CD4-positive, alpha-beta T cell (primary cell): ENCODE measurements at regions not wholly inside any gene's neighbourhood (a gene's known extent, or its start where the extent isn't known, plus 50 kb on each side); places are given as distances from the start of the nearest gene placed in this dataset.

Experiments used
- ATAC-seq: fragments of 200-7000 bp; cut with Tn5 transposase; one replicate; pipeline ENCODE4 v1.10.0; 2022; ENCODE audit warnings: mild to moderate bottlenecking; ENCODE audit not compliant: poor library complexity
- CTCF ChIA-PET: fragments of 350-600 bp; sonication (Branson Sonifier 250); formaldehyde crosslinking; loops from one replicate; lab custom pipeline; 2021; ENCODE audit warnings: antibody characterized with exemption, inconsistent platforms; lab: Charles Lee
- POLR2A ChIA-PET: fragments of 350-600 bp; sonication (Branson Sonifier 250); formaldehyde crosslinking; loops from one replicate; lab custom pipeline; 2021; ENCODE audit warnings: antibody characterized with exemption, inconsistent platforms; lab: Charles Lee
- DNase-seq, 14 experiments: peaks; one replicate each; pipeline ENCODE4 v3.0.0-alpha.2; 2013 to 2020; ENCODE audit warnings: mixed read lengths in 2 of 14
- H3K27ac ChIP-seq, 2 donors: one replicate each; pipeline versions ENCODE4 v1.5.1 to v1.7.0; 2013; ENCODE audit warnings: low read length in 2 of 2, low read depth in 1 of 2, mild to moderate bottlenecking in 1 of 2
- H3K27me3 ChIP-seq, 2 experiments: 1 replicate in 1 of 2; 2 replicates in 1 of 2; pipeline versions ENCODE4 v1.6.1 to v1.7.0; 2013; ENCODE audit warnings: low read length in 2 of 2, control low read depth in 1 of 2, mild to moderate bottlenecking in 1 of 2, moderate library complexity in 1 of 2; ENCODE audit not compliant: insufficient read depth in 2 of 2, control insufficient read depth in 1 of 2
- H3K36me3 ChIP-seq: one replicate; pipeline ENCODE4 v1.6.1; 2013; ENCODE audit warnings: low read length, control low read depth; ENCODE audit not compliant: insufficient read depth
- H3K4me1 ChIP-seq: one replicate; pipeline ENCODE4 v1.6.1; 2013; ENCODE audit warnings: low read length, control low read depth; ENCODE audit not compliant: insufficient read depth
- H3K4me3 ChIP-seq: one replicate; pipeline ENCODE4 v1.5.1; 2013; ENCODE audit warnings: mild to moderate bottlenecking, low read length, moderate library complexity
- H3K9me3 ChIP-seq, 2 experiments: 1 replicate in 1 of 2; 2 replicates in 1 of 2; pipeline versions ENCODE4 v1.6.1 to v1.7.0; 2013; ENCODE audit warnings: low read length in 2 of 2, mild to moderate bottlenecking in 2 of 2, control low read depth in 1 of 2, moderate library complexity in 1 of 2; ENCODE audit not compliant: control insufficient read depth in 1 of 2, insufficient read depth in 1 of 2
- H3K27ac Mint-ChIP-seq: one replicate; pipeline ENCODE4 v1.8.0; 2020; ENCODE audit warnings: mixed read lengths
- H3K27me3 Mint-ChIP-seq: one replicate; pipeline ENCODE4 v1.8.0; 2021; ENCODE audit warnings: mixed read lengths
- H3K36me3 Mint-ChIP-seq: one replicate; pipeline ENCODE4 v1.8.0; 2021; ENCODE audit warnings: low read depth, mixed read lengths
- H3K4me1 Mint-ChIP-seq: one replicate; pipeline ENCODE4 v1.8.0; 2021; ENCODE audit warnings: low read depth, mixed read lengths
- H3K4me3 Mint-ChIP-seq: one replicate; pipeline ENCODE4 v1.8.0; 2020; ENCODE audit warnings: mild to moderate bottlenecking, mixed read lengths
- H3K9me3 Mint-ChIP-seq: one replicate; pipeline ENCODE4 v1.8.0; 2020; ENCODE audit warnings: mixed read lengths
- intact Hi-C, 2 experiments: fragments of 100-400 bp; cut with DNase I in 1 of 2; cut with micrococcal nuclease in 1 of 2; formaldehyde crosslinking; loops; one replicate each; pipeline versions ENCODE4 v1.15.1 to v1.9.0; 2023 to 2025; cut with DNase I, micrococcal nuclease
- TF ChIP-seq, protein P1 (sequence below): fragments of 200-600 bp; IDR thresholded peaks from one replicate; pipeline ENCODE4 v1.8.0; 2022; ENCODE audit warnings: antibody characterized with exemption, mild to moderate bottlenecking

GRCh38 chr17:53950858-53951250 lies 128.1 kb downstream of the KIF2B start:
- Histone ChIP-seq H3K9me3 (peaks cover 15 to 19% of the 10 kb centered on the region in 2 experiments), H3K4me1 (no peaks in the 10 kb centered on the region), H3K27ac (no peak overlapping the region), H3K36me3 (no peaks in the 10 kb centered on the region), H3K27me3 (no peaks in the 10 kb centered on the region), H3K4me3 (no peak overlapping the region)
- Mint-ChIP-seq H3K27me3 (no peaks in the 10 kb centered on the region), H3K4me1 (no peaks in the 10 kb centered on the region), H3K36me3 (peaks cover 10% of the 10 kb centered on the region), H3K27ac (no peak overlapping the region), H3K4me3 (no peak overlapping the region), H3K9me3 (peaks cover 27% of the 10 kb centered on the region)
- POLR2A ChIA-PET, result no interaction called here
- ATAC-seq, result no peak
- TF ChIP-seq, protein P1, sequence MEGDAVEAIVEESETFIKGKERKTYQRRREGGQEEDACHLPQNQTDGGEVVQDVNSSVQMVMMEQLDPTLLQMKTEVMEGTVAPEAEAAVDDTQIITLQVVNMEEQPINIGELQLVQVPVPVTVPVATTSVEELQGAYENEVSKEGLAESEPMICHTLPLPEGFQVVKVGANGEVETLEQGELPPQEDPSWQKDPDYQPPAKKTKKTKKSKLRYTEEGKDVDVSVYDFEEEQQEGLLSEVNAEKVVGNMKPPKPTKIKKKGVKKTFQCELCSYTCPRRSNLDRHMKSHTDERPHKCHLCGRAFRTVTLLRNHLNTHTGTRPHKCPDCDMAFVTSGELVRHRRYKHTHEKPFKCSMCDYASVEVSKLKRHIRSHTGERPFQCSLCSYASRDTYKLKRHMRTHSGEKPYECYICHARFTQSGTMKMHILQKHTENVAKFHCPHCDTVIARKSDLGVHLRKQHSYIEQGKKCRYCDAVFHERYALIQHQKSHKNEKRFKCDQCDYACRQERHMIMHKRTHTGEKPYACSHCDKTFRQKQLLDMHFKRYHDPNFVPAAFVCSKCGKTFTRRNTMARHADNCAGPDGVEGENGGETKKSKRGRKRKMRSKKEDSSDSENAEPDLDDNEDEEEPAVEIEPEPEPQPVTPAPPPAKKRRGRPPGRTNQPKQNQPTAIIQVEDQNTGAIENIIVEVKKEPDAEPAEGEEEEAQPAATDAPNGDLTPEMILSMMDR, result no peak
- intact Hi-C loops, result no loop called here
- no peak for DNase-seq
- CTCF ChIA-PET, result no interaction called here

DNA sequence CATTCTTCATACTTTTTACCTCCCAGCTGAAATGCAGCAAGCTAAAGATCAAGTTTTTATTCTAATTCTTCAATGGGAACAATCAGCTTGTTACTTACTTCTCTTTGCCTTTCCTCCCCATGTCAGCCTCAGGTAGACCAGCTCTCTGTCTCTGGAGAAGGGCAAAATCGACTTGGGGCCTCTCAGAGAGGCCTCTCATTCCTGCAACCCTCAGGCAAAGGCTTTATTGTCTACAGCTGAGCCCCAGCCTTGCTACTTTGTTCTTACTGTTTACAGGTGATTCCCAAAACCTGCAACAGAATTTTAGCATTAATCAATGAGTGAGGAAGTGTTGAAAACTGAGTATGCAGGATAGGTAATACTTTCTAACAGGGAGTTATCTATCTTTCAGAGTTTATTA lies 148.6 kb downstream of the KIF2B start:
- H3K4me1 Mint-ChIP-seq, result no peaks in the 10 kb centered on the region
- DNase-seq (no peak), ATAC-seq (no peak)
- ChIA-PET CTCF (no interaction called here), POLR2A (no interaction called here)
- H3K27me3 ChIP-seq, result no peaks in the 10 kb centered on the region
- H3K36me3 ChIP-seq, result no peaks in the 10 kb centered on the region
- H3K4me3 ChIP-seq, result no peak overlapping the region
- H3K27ac Mint-ChIP-seq, result no peak overlapping the region
- no peak overlapping the region for H3K27ac ChIP-seq
- H3K4me1 ChIP-seq, result no peaks in the 10 kb centered on the region
- H3K9me3 ChIP-seq, result peaks cover 0 to 14% of the 10 kb centered on the region in 2 experiments
- no peaks in the 10 kb centered on the region for H3K27me3 Mint-ChIP-seq
- intact Hi-C loops, result no loop called here
- H3K36me3 Mint-ChIP-seq, result no peaks in the 10 kb centered on the region
- TF ChIP-seq, protein P1, result no peak
- peaks cover 12% of the 10 kb centered on the region for H3K9me3 Mint-ChIP-seq
- H3K4me3 Mint-ChIP-seq, result no peak overlapping the region

- DNase-seq, result no peak
Measured at GRCh38 chr17:53979991-53980390, 157.3 kb downstream of the KIF2B start.

More at GRCh38 chr17:53979991-53980390, 157.3 kb downstream of the KIF2B start:
- H3K27me3 Mint-ChIP-seq, result no peaks in the 10 kb centered on the region
- ATAC-seq, result no peak
- no peaks in the 10 kb centered on the region for H3K36me3 Mint-ChIP-seq
- POLR2A ChIA-PET, result no interaction called here
- CTCF ChIA-PET, result no interaction called here
- peaks cover 0 to 8% of the 10 kb centered on the region in 2 experiments for H3K9me3 ChIP-seq
- H3K27me3 ChIP-seq, result no peaks in the 10 kb centered on the region
- H3K36me3 ChIP-seq, result no peaks in the 10 kb centered on the region
- intact Hi-C loops, result no loop called here
- H3K27ac Mint-ChIP-seq, result no peak overlapping the region
- TF ChIP-seq, protein P1, result no peak
- H3K4me3 Mint-ChIP-seq, result no peak overlapping the region
- no peak overlapping the region for H3K4me3 ChIP-seq
- no peaks in the 10 kb centered on the region for H3K4me1 ChIP-seq
- peaks cover 14% of the 10 kb centered on the region for H3K9me3 Mint-ChIP-seq
- no peak overlapping the region for H3K27ac ChIP-seq
- H3K4me1 Mint-ChIP-seq, result no peaks in the 10 kb centered on the region
